PC-3 (cell line): ENCODE measurements at regions not wholly inside any gene's neighbourhood (a gene's known extent, or its start where the extent isn't known, plus 50 kb on each side); places are given as distances from the start of the nearest gene placed in this dataset.

Experiments used
- ATAC-seq: fragments of 200-7000 bp; cut with Tn5 transposase; 2 replicates; pipeline ENCODE4 v1.9.1; 2020; ENCODE audit warnings: mild to moderate bottlenecking, moderate library complexity
- BruUV-seq: library from RNA; stranded (reverse); fragments of 400-500 nt; replicated peaks from 2 replicates; lab custom pipeline; 2021; lab: Mats Ljungman, UMichigan
- CTCF ChIA-PET: fragments of 300-600 bp; sonication (Branson Sonifier 250); formaldehyde crosslinking; loops from one replicate; lab custom pipeline; 2022; ENCODE audit warnings: antibody characterized with exemption; lab: Charles Lee
- POLR2A ChIA-PET: fragments of 300-600 bp; sonication (Branson Sonifier 250); formaldehyde crosslinking; loops from one replicate; lab custom pipeline; 2022; ENCODE audit warnings: antibody characterized with exemption; ENCODE audit not compliant: unreplicated experiment; lab: Charles Lee
- DNase-seq: peaks from one replicate; pipeline ENCODE4 v3.0.0-alpha.2; 2015
- H2AFZ ChIP-seq: fragments of 300-600 bp; sonication (generic); 2 replicates; pipeline ENCODE4 v1.6.0; 2016; ENCODE audit warnings: antibody characterized with exemption, low read length
- H3F3A ChIP-seq: fragments of 300-600 bp; sonication (generic); one replicate; pipeline ENCODE4 v1.6.0; 2017; ENCODE audit warnings: antibody characterized with exemption, low read length, control low read depth, mild to moderate bottlenecking; ENCODE audit not compliant: unreplicated experiment
- H3K27ac ChIP-seq: fragments of 300-600 bp; sonication (generic); 2 replicates; pipeline ENCODE4 v1.5.1; 2016; ENCODE audit warnings: mild to moderate bottlenecking, low read length
- H3K27me3 ChIP-seq: fragments of 300-600 bp; sonication (generic); 2 replicates; pipeline ENCODE4 v1.6.1; 2016; ENCODE audit warnings: low read length, mixed read lengths
- H3K36me3 ChIP-seq: fragments of 300-600 bp; sonication (generic); 2 replicates; pipeline ENCODE4 v1.6.1; 2016; ENCODE audit warnings: low read depth, mixed run types, low read length, mixed read lengths
- H3K4me1 ChIP-seq: fragments of 300-600 bp; sonication (generic); 2 replicates; pipeline ENCODE4 v1.5.1; 2016; ENCODE audit warnings: low read length; ENCODE audit not compliant: insufficient read depth
- H3K4me2 ChIP-seq: fragments of 300-600 bp; sonication (generic); 2 replicates; pipeline ENCODE4 v1.6.0; 2016; ENCODE audit warnings: low read length
- H3K4me3 ChIP-seq: fragments of 300-600 bp; sonication (generic); 2 replicates; pipeline ENCODE4 v1.5.1; 2016; ENCODE audit warnings: mild to moderate bottlenecking, low read length, mixed read lengths
- H3K79me2 ChIP-seq: fragments of 300-600 bp; sonication (generic); 2 replicates; pipeline ENCODE4 v1.6.1; 2017; ENCODE audit warnings: low read length, mixed read lengths
- H3K9ac ChIP-seq: fragments of 300-600 bp; sonication (generic); 2 replicates; pipeline ENCODE4 v1.6.0; 2016; ENCODE audit warnings: mild to moderate bottlenecking, low read length
- H3K9me2 ChIP-seq: fragments of 300-600 bp; sonication (generic); replicated peaks from 2 replicates; pipeline ENCODE4 v1.6.1; 2016; ENCODE audit warnings: mixed run types, low read length, mixed read lengths
- H3K9me3 ChIP-seq: fragments of 300-600 bp; sonication (generic); 2 replicates; pipeline ENCODE4 v1.6.1; 2016; ENCODE audit warnings: low read length, mixed read lengths
- H4K20me1 ChIP-seq: fragments of 300-600 bp; sonication (generic); 2 replicates; pipeline ENCODE4 v1.6.1; 2016; ENCODE audit warnings: low read length, mixed read lengths
- CTCF ChIP-seq: fragments of 300-600 bp; sonication (generic); conservative IDR thresholded peaks from 2 replicates; pipeline ENCODE4 v1.5.1; 2017; ENCODE audit warnings: antibody characterized with exemption, low read depth, mild to moderate bottlenecking, low read length
- EZH2 ChIP-seq: fragments of 300-600 bp; sonication (generic); IDR thresholded peaks from one replicate; pipeline ENCODE4 v1.6.1; 2017; ENCODE audit warnings: antibody characterized with exemption, mild to moderate bottlenecking, low read length; ENCODE audit not compliant: unreplicated experiment
- EZH2phosphoT487 ChIP-seq: fragments of 300-600 bp; sonication (generic); IDR thresholded peaks from 2 replicates; pipeline ENCODE4 v1.6.1; 2018; ENCODE audit warnings: mild to moderate bottlenecking, antibody characterized with exemption, low read length, borderline replicate concordance
- intact Hi-C: fragments of 100-400 bp; cut with micrococcal nuclease; formaldehyde crosslinking; loops from 2 replicates; pipeline ENCODE4 v1.9.0; 2023

DNA sequence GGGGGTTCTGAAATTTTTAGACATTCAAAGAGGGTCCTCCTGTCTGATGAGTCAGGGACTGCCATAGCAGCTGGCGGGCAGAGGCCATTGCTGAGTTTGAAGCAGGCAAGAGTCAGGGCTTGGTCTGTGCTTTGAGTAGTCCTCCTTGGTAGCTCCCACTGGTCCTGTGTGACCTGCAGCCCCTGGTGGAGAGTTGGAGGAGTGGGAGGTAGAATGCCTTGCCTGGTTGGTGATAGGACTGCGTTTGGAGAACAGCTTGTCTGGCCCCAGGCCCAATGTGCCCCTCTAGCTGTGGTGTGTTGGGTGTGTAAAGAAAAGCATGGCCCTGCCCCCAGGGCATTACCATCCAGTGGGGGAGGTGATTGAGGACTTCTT lies 116.7 kb downstream of the BEGAIN start:
- TF ChIP-seq EZH2 (no peak), CTCF (peak; percentile 22; the same call in 1 of the 2 replicates)
- DNase-seq (no peak), ATAC-seq (no peak)
- intact Hi-C loops = no loop called here
- Histone ChIP-seq H2AFZ (no peak overlapping the region), H3K79me2 (no peaks in the 10 kb centered on the region), H4K20me1 (no peaks in the 10 kb centered on the region), H3K36me3 (no peaks in the 10 kb centered on the region), H3K4me2 (no peak overlapping the region), H3K9me2 (no peaks in the 10 kb centered on the region), H3K4me1 (peaks cover 24% of the 10 kb centered on the region), H3K9me3 (no peaks in the 10 kb centered on the region), H3K27me3 (no peaks in the 10 kb centered on the region), H3K27ac (no peak overlapping the region), H3F3A (no peaks in the 10 kb centered on the region), H3K4me3 (no peak overlapping the region), H3K9ac (no peak overlapping the region)
- ChIA-PET CTCF (no interaction called here), POLR2A (no interaction called here)
- no TSS peak for BruUV-seq

DNA sequence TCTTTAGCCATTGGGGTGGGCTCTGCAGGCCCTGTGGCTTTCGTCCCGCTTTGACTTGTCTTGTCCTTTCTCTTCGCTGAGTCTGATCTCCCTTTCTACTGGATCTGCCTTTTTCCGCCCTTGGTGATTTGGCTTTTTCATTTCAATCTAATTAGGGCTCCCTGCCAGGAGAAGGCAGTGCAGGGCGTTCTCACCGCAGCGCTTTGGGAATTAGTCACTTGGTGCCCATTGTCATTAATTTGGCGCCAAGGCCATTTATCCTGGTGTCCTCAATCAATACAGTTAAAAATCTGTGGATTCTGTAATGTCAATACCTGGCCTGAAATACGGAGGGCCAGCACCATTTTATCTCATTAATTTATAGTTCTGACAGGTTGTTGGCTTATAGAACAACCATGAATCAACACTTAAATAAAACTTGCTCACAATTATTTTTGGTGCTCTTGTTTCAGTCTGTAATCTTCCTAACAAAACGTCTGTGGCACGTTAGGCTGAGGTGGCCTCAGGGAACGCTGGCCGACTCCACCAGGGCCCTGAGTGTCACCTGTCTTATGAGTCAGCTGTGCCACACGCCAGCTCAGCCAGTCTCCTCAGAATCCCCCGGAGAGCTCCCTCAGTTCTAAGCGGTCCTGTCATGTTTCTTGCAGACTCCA lies 115.7 kb downstream of the BEGAIN start:
- TF ChIP-seq EZH2phosphoT487 (0 out of 2 replicates have a peak, but pooled peaks have one; percentile 27), EZH2 (no peak), CTCF (no peak)
- Histone ChIP-seq H3K9ac (no peak overlapping the region), H3K27ac (peak overlapping the region; percentile 44), H3F3A (no peaks in the 10 kb centered on the region), H4K20me1 (no peaks in the 10 kb centered on the region), H3K27me3 (no peaks in the 10 kb centered on the region), H3K9me2 (no peaks in the 10 kb centered on the region), H3K9me3 (no peaks in the 10 kb centered on the region), H2AFZ (0 out of 2 replicates have a peak overlapping the region, but pooled peaks have one; percentile 24), H3K4me2 (peak overlapping the region; percentile 55), H3K4me3 (no peak overlapping the region), H3K79me2 (no peaks in the 10 kb centered on the region), H3K4me1 (peaks cover 31% of the 10 kb centered on the region), H3K36me3 (no peaks in the 10 kb centered on the region)
- intact Hi-C loops = no loop called here
- ChIA-PET CTCF (no interaction called here), POLR2A (no interaction called here)
- ATAC-seq (peak; percentile 63), DNase-seq (peak; percentile 78)
- BruUV-seq = no TSS peak

DNA sequence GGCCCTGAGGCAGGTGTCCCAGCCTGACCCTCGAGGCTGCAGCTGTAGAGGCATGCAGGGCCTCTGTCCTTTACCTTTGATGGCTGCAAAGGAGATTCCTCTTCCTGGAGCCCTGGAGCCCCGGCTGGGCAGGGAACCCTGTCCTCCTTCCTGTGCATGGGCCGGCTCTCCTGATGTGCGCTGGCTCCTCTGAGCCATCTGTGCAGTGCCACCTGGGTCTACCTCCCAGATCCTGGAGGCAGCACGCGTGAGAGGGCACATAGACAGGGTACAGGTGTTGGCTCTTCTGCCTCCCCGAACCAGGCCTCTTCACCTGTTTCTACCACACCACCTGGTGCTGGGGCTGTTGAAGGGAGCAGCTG lies 115.1 kb downstream of the BEGAIN start:
- Histone ChIP-seq H2AFZ (no peak overlapping the region), H3K27ac (peak overlapping the region; percentile 44), H3K9ac (no peak overlapping the region), H3K9me3 (no peaks in the 10 kb centered on the region), H3K36me3 (no peaks in the 10 kb centered on the region), H3F3A (no peaks in the 10 kb centered on the region), H3K4me1 (peaks cover 36% of the 10 kb centered on the region), H3K4me3 (no peak overlapping the region), H3K79me2 (no peaks in the 10 kb centered on the region), H3K27me3 (no peaks in the 10 kb centered on the region), H3K4me2 (peak overlapping the region; percentile 55), H3K9me2 (no peaks in the 10 kb centered on the region), H4K20me1 (no peaks in the 10 kb centered on the region)
- ATAC-seq (no peak), DNase-seq (no peak)
- intact Hi-C loops = no loop called here
- ChIA-PET POLR2A (no interaction called here), CTCF (no interaction called here)
- TF ChIP-seq EZH2 = no peak
- TF ChIP-seq EZH2phosphoT487 = no peak
- TF ChIP-seq CTCF = no peak
- BruUV-seq = no TSS peak
